ENCODE measurements at regions not wholly inside any gene's neighbourhood (a gene's known extent, or its start where the extent isn't known, plus 50 kb on each side); places are given as distances from the start of the nearest gene placed in this dataset.

DNA sequence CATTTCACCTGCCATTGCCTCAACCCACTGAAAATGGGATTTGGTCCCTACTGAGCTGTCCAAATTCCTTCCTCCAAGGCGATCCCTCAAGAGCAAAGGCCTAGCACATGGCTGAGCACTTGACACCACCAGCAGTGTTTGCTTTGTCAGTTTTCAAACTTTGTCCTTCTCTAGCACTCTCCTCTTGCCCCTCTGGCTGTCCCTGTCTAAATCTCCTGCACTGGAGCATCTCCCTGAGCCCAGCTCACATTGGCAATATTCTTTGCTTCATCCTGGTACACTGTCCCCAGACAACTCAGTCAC is 66.6 kb upstream of the FTH1 start:
- TF ChIP-seq CEBPB (IDR thresholded peaks at IDR 0.05) (no peak), EP300 (IDR thresholded peaks at IDR 0.05; ENCODE audit: borderline replicate concordance) (no peak), TEAD4 (IDR thresholded peaks at IDR 0.05) (no peak), MAX (IDR thresholded peaks at IDR 0.05) (no peak), FOXM1 (IDR thresholded peaks at IDR 0.05; ENCODE audit: borderline replicate concordance, low read depth) (no peak)
- TF ChIP-seq, protein P1, sequence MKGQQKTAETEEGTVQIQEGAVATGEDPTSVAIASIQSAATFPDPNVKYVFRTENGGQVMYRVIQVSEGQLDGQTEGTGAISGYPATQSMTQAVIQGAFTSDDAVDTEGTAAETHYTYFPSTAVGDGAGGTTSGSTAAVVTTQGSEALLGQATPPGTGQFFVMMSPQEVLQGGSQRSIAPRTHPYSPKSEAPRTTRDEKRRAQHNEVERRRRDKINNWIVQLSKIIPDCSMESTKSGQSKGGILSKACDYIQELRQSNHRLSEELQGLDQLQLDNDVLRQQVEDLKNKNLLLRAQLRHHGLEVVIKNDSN (IDR thresholded peaks at IDR 0.05), result no peak
- TF ChIP-seq, protein P2, sequence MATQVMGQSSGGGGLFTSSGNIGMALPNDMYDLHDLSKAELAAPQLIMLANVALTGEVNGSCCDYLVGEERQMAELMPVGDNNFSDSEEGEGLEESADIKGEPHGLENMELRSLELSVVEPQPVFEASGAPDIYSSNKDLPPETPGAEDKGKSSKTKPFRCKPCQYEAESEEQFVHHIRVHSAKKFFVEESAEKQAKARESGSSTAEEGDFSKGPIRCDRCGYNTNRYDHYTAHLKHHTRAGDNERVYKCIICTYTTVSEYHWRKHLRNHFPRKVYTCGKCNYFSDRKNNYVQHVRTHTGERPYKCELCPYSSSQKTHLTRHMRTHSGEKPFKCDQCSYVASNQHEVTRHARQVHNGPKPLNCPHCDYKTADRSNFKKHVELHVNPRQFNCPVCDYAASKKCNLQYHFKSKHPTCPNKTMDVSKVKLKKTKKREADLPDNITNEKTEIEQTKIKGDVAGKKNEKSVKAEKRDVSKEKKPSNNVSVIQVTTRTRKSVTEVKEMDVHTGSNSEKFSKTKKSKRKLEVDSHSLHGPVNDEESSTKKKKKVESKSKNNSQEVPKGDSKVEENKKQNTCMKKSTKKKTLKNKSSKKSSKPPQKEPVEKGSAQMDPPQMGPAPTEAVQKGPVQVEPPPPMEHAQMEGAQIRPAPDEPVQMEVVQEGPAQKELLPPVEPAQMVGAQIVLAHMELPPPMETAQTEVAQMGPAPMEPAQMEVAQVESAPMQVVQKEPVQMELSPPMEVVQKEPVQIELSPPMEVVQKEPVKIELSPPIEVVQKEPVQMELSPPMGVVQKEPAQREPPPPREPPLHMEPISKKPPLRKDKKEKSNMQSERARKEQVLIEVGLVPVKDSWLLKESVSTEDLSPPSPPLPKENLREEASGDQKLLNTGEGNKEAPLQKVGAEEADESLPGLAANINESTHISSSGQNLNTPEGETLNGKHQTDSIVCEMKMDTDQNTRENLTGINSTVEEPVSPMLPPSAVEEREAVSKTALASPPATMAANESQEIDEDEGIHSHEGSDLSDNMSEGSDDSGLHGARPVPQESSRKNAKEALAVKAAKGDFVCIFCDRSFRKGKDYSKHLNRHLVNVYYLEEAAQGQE (IDR thresholded peaks at IDR 0.05; ENCODE audit: low read depth), result no peak
